Neural cell (in vitro differentiated cells): ENCODE measurements at regions not wholly inside any gene's neighbourhood (a gene's known extent, or its start where the extent isn't known, plus 50 kb on each side); places are given as distances from the start of the nearest gene placed in this dataset.

Experiments
- H2AFZ ChIP-seq: fragments of 200-600, 300-800 bp; sonication (generic), shearing (Covaris generic); 2 replicates; pipeline ENCODE4 v1.6.0; 2014; ENCODE audit warnings: low read depth, mild to moderate bottlenecking, antibody characterized with exemption, low read length, moderate library complexity
- H3F3A ChIP-seq: fragments of 200-600 bp; shearing (Covaris generic); 2 replicates; pipeline ENCODE4 v1.6.1; 2016; ENCODE audit warnings: mild to moderate bottlenecking, moderate library complexity, mixed read lengths, antibody characterized with exemption, low read length; ENCODE audit not compliant: insufficient read depth, poor library complexity, severe bottlenecking
- H3K27ac ChIP-seq: fragments of 200-600, 300-800 bp; sonication (generic), shearing (Covaris generic); 2 replicates; pipeline ENCODE4 v1.5.1; 2014; ENCODE audit warnings: mild to moderate bottlenecking, low read length, moderate library complexity
- H3K27me3 ChIP-seq: fragments of 300-800, 200-600 bp; sonication (generic), shearing (Covaris generic); 2 replicates; pipeline ENCODE4 v1.6.0; 2014; ENCODE audit warnings: mild to moderate bottlenecking, low read depth, low read length, moderate library complexity; ENCODE audit not compliant: insufficient read depth
- H3K36me3 ChIP-seq: fragments of 300-800, 200-600 bp; sonication (generic), shearing (Covaris generic); 2 replicates; pipeline ENCODE4 v1.5.1; 2014; ENCODE audit warnings: mild to moderate bottlenecking, antibody characterized with exemption, low read length, moderate library complexity; ENCODE audit not compliant: insufficient read depth
- H3K4me2 ChIP-seq: fragments of 300-800, 200-600 bp; sonication (generic), shearing (Covaris generic); 2 replicates; pipeline ENCODE4 v1.6.0; 2014; ENCODE audit warnings: mild to moderate bottlenecking, low read length
- H3K4me3 ChIP-seq: fragments of 300-800, 200-600 bp; sonication (generic), shearing (Covaris generic); 2 replicates; pipeline ENCODE4 v1.5.1; 2014; ENCODE audit warnings: mild to moderate bottlenecking, low read length, moderate library complexity
- H3K79me2 ChIP-seq: fragments of 200-600 bp; shearing (Covaris generic); replicated peaks from 2 replicates; pipeline ENCODE4 v1.6.0; 2014; ENCODE audit warnings: mild to moderate bottlenecking, low read length, moderate library complexity; ENCODE audit not compliant: insufficient read depth
- H3K9ac ChIP-seq: fragments of 300-800, 200-600 bp; sonication (generic), shearing (Covaris generic); 2 replicates; pipeline ENCODE4 v1.6.1; 2016; ENCODE audit warnings: mild to moderate bottlenecking, low read length, mixed read lengths
- H3K9me2 ChIP-seq: fragments of 200-600 bp; shearing (Covaris generic); 2 replicates; pipeline ENCODE4 v1.6.1; 2016; ENCODE audit warnings: mild to moderate bottlenecking, low read length, mixed read lengths; ENCODE audit not compliant: insufficient read depth
- H3K9me3 ChIP-seq: fragments of 200-600, 300-800 bp; sonication (generic), shearing (Covaris generic); 2 replicates; pipeline ENCODE4 v1.6.1; 2016; ENCODE audit warnings: mild to moderate bottlenecking, mixed run types, low read length, moderate library complexity, mixed read lengths
- H4K20me1 ChIP-seq: fragments of 200-600 bp; shearing (Covaris generic); 2 replicates; pipeline ENCODE4 v1.6.1; 2016; ENCODE audit warnings: mild to moderate bottlenecking, mixed run types; ENCODE audit not compliant: insufficient read depth
- EP300 ChIP-seq: fragments of 450-650 bp; conservative IDR thresholded peaks from 2 replicates; pipeline ENCODE4 v1.6.1; 2014; ENCODE audit warnings: antibody characterized with exemption, mild to moderate bottlenecking, moderate library complexity; ENCODE audit not compliant: poor library complexity, severe bottlenecking
- EZH2 ChIP-seq: fragments of 200-600, 300-800 bp; shearing (Covaris generic), sonication (generic); IDR thresholded peaks from 2 replicates; pipeline ENCODE4 v1.6.1; 2014; ENCODE audit warnings: antibody characterized with exemption, low read length, borderline replicate concordance, mild to moderate bottlenecking; ENCODE audit not compliant: insufficient read depth, poor library complexity, severe bottlenecking
- MXI1 ChIP-seq: fragments of 450-650 bp; conservative IDR thresholded peaks from 2 replicates; pipeline ENCODE4 v1.6.1; 2014; ENCODE audit warnings: antibody characterized with exemption, mild to moderate bottlenecking; ENCODE audit not compliant: poor library complexity, severe bottlenecking
- POLR2AphosphoS5 ChIP-seq: IDR thresholded peaks from 2 replicates; pipeline ENCODE4 v1.6.1; 2012
- RAD21 ChIP-seq: fragments of 450-650 bp; conservative IDR thresholded peaks from 2 replicates; pipeline ENCODE4 v1.6.1; 2014; ENCODE audit warnings: antibody characterized with exemption, mild to moderate bottlenecking, moderate library complexity
- REST ChIP-seq: IDR thresholded peaks from 2 replicates; pipeline ENCODE4 v1.6.1; 2012; ENCODE audit warnings: borderline replicate concordance
- SMC3 ChIP-seq: fragments of 450-650 bp; conservative IDR thresholded peaks from 2 replicates; pipeline ENCODE4 v1.6.1; 2014; ENCODE audit warnings: antibody characterized with exemption, mild to moderate bottlenecking, moderate library complexity; ENCODE audit not compliant: poor library complexity
- TAF1 ChIP-seq: IDR thresholded peaks from 2 replicates; pipeline ENCODE4 v1.6.1; 2012; ENCODE audit warnings: low read depth
- TF ChIP-seq, protein P1 (sequence below): fragments of 450-650 bp; IDR thresholded peaks from 2 replicates; pipeline ENCODE4 v1.5.1; 2014; ENCODE audit warnings: antibody characterized with exemption, mild to moderate bottlenecking, moderate library complexity; ENCODE audit not compliant: poor library complexity, severe bottlenecking

GRCh38 chr7:18419456-18419855 lies 76.1 kb upstream of the HDAC9 start:
- H2AFZ ChIP-seq: no peak overlapping the region
- no peaks in the 10 kb centered on the region for H3K9me3 ChIP-seq
- H3K27me3 ChIP-seq: no peaks in the 10 kb centered on the region
- H3K79me2 ChIP-seq: no peaks in the 10 kb centered on the region
- H3K27ac ChIP-seq: no peak overlapping the region
- no peak for TF ChIP-seq REST
- H3K4me3 ChIP-seq: no peak overlapping the region
- no peaks in the 10 kb centered on the region for H4K20me1 ChIP-seq
- no peak overlapping the region for H3K4me2 ChIP-seq
- H3F3A ChIP-seq: no peaks in the 10 kb centered on the region
- H3K9me2 ChIP-seq: no peaks in the 10 kb centered on the region
- H3K9ac ChIP-seq: no peak overlapping the region
- no peaks in the 10 kb centered on the region for H3K36me3 ChIP-seq

DNA sequence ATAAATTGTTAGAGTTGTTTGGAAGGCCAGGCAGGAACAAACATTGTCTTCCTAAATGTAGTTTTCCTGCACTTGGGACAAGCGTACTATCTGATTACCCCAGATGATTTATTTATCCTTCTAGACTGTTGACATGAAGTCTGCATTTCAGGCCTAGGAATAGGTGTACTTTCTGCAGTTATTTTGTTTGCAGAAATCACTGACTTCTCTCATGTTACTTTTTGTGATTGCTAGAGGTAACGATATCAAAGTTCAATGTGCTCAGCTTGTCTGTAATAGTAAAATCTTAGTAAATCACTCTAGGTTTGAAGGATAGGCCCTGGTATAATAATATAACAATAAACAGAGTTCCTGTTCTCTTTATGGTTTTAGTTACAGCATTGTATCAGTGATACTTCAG lies 75.4 kb upstream of the HDAC9 start:
- TF ChIP-seq EP300 (no peak), POLR2AphosphoS5 (no peak), REST (no peak), TAF1 (no peak), MXI1 (no peak), SMC3 (no peak), RAD21 (no peak)
- Histone ChIP-seq H3K4me2 (no peak overlapping the region), H3K79me2 (no peaks in the 10 kb centered on the region), H3K27ac (no peak overlapping the region), H3K36me3 (no peaks in the 10 kb centered on the region), H3K27me3 (no peaks in the 10 kb centered on the region), H2AFZ (no peak overlapping the region), H3K9me2 (no peaks in the 10 kb centered on the region), H3K4me3 (no peak overlapping the region), H3F3A (no peaks in the 10 kb centered on the region), H4K20me1 (no peaks in the 10 kb centered on the region), H3K9ac (no peak overlapping the region), H3K9me3 (no peaks in the 10 kb centered on the region)

DNA sequence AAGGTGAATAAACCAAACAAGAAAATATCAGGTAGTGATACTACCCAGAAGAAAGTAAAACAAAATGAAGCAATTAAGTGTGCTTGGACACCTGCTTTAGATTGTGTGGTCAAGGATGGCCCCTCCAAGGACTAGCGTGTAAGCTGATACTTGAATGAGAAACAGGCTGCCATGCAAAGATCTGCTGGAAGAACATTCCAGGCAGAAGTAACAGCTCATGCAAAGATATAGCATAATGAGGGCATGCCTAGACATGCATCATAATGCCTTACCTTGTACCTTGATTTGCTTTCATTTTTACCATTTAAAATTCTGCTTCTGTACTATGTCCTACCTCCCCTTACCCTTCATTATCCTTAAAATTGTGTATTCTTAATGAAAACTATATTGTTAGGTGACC lies 74.8 kb upstream of the HDAC9 start:
- Histone ChIP-seq H3K4me3 (no peak overlapping the region), H3K27ac (no peak overlapping the region), H3K36me3 (no peaks in the 10 kb centered on the region), H3K27me3 (no peaks in the 10 kb centered on the region), H3K9me3 (no peaks in the 10 kb centered on the region), H3K79me2 (no peaks in the 10 kb centered on the region), H4K20me1 (no peaks in the 10 kb centered on the region), H2AFZ (no peak overlapping the region), H3K9ac (no peak overlapping the region), H3K4me2 (no peak overlapping the region), H3K9me2 (no peaks in the 10 kb centered on the region), H3F3A (no peaks in the 10 kb centered on the region)
- TF ChIP-seq, protein P1, sequence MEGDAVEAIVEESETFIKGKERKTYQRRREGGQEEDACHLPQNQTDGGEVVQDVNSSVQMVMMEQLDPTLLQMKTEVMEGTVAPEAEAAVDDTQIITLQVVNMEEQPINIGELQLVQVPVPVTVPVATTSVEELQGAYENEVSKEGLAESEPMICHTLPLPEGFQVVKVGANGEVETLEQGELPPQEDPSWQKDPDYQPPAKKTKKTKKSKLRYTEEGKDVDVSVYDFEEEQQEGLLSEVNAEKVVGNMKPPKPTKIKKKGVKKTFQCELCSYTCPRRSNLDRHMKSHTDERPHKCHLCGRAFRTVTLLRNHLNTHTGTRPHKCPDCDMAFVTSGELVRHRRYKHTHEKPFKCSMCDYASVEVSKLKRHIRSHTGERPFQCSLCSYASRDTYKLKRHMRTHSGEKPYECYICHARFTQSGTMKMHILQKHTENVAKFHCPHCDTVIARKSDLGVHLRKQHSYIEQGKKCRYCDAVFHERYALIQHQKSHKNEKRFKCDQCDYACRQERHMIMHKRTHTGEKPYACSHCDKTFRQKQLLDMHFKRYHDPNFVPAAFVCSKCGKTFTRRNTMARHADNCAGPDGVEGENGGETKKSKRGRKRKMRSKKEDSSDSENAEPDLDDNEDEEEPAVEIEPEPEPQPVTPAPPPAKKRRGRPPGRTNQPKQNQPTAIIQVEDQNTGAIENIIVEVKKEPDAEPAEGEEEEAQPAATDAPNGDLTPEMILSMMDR: no peak
- TF ChIP-seq REST (no peak), TAF1 (no peak), RAD21 (no peak), EZH2 (no peak), EP300 (no peak), MXI1 (no peak), SMC3 (no peak), POLR2AphosphoS5 (no peak)
